ENCODE measurements at regions not wholly inside any gene's neighbourhood (a gene's known extent, or its start where the extent isn't known, plus 50 kb on each side); places are given as distances from the start of the nearest gene placed in this dataset.

GRCh38 chr17:71989117-71989516 lies 131.7 kb upstream of the SOX9 start:
- TF ChIP-seq CTCF (IDR thresholded peaks at IDR 0.05; ENCODE audit: insufficient read depth, low read length): no peak
- TF ChIP-seq POLR2AphosphoS5 (IDR thresholded peaks at IDR 0.05; ENCODE audit: low read depth): no peak
- no peak for TF ChIP-seq SPI1 (IDR thresholded peaks at IDR 0.05; ENCODE audit: borderline replicate concordance, low read depth)
- TF ChIP-seq REST (IDR thresholded peaks at IDR 0.05; ENCODE audit: insufficient replicate concordance, low read depth): no peak
- TF ChIP-seq GABPA (IDR thresholded peaks at IDR 0.05; ENCODE audit: low read depth): no peak

Measured in HL-60 (cell line).